OCI-LY7 (cell line): ENCODE measurements at regions not wholly inside any gene's neighbourhood (a gene's known extent, or its start where the extent isn't known, plus 50 kb on each side); places are given as distances from the start of the nearest gene placed in this dataset.

Experiments used
- BruUV-seq: library from RNA; stranded (reverse); fragments of 400-500 nt; replicated peaks from 2 replicates; lab custom pipeline; 2021; lab: Mats Ljungman, UMichigan
- CTCF ChIA-PET: fragments of 300-600 bp; sonication (Branson Sonifier 250); formaldehyde crosslinking; loops from one replicate; lab custom pipeline; 2022; ENCODE audit warnings: antibody characterized with exemption; ENCODE audit not compliant: unreplicated experiment; lab: Charles Lee
- POLR2A ChIA-PET: fragments of 300-600 bp; sonication (Branson Sonifier 250); formaldehyde crosslinking; loops from one replicate; lab custom pipeline; 2022; ENCODE audit warnings: antibody characterized with exemption; lab: Charles Lee
- DNase-seq: peaks from one replicate; pipeline ENCODE4 v3.0.0-alpha.2; 2015; ENCODE audit warnings: low spot score
- H2AFZ ChIP-seq: fragments of 200-600 bp; sonication (generic), shearing (Covaris generic); 2 replicates; pipeline ENCODE4 v1.6.1; 2014; ENCODE audit warnings: mild to moderate bottlenecking, antibody characterized with exemption, low read length, moderate library complexity
- H3K27ac ChIP-seq: fragments of 200-600 bp; sonication (generic); 2 replicates; pipeline ENCODE4 v1.5.1; 2014; ENCODE audit warnings: mixed run types, low read depth, mild to moderate bottlenecking, moderate library complexity, low read length, inconsistent platforms; ENCODE audit not compliant: poor library complexity, severe bottlenecking
- H3K36me3 ChIP-seq: fragments of 200-600 bp; sonication (generic); 2 replicates; pipeline ENCODE4 v1.6.1; 2014; ENCODE audit warnings: mild to moderate bottlenecking, antibody characterized with exemption, low read length, moderate library complexity, mixed read lengths; ENCODE audit not compliant: insufficient read depth
- H3K4me1 ChIP-seq: fragments of 200-600 bp; sonication (generic); 2 replicates; pipeline ENCODE4 v1.5.1; 2014; ENCODE audit warnings: mild to moderate bottlenecking, low read length; ENCODE audit not compliant: insufficient read depth, poor library complexity, severe bottlenecking
- H3K4me2 ChIP-seq: fragments of 200-600 bp; sonication (generic); 2 replicates; pipeline ENCODE4 v1.6.1; 2014; ENCODE audit warnings: mild to moderate bottlenecking, low read length
- H3K4me3 ChIP-seq: fragments of 200-600 bp; sonication (generic); 2 replicates; pipeline ENCODE4 v1.5.1; 2014; ENCODE audit warnings: mild to moderate bottlenecking, low read depth, low read length; ENCODE audit not compliant: poor library complexity, severe bottlenecking
- H3K79me2 ChIP-seq: fragments of 200-600 bp; sonication (generic); 2 replicates; pipeline ENCODE4 v1.6.1; 2016; ENCODE audit warnings: low read depth, mild to moderate bottlenecking, low read length, moderate library complexity, mixed read lengths; ENCODE audit not compliant: insufficient read depth
- H3K9me2 ChIP-seq: fragments of 200-600 bp; sonication (generic); 2 replicates; pipeline ENCODE4 v1.6.1; 2016; ENCODE audit warnings: mild to moderate bottlenecking, low read length, mixed read lengths; ENCODE audit not compliant: insufficient read depth
- H3K9me3 ChIP-seq: fragments of 200-600 bp; sonication (generic); 2 replicates; pipeline ENCODE4 v1.6.1; 2014; ENCODE audit warnings: mild to moderate bottlenecking, mixed run types, low read length, mixed read lengths
- H4K20me1 ChIP-seq: fragments of 200-600 bp; sonication (generic); 2 replicates; pipeline ENCODE4 v1.6.1; 2014; ENCODE audit warnings: mild to moderate bottlenecking, antibody characterized with exemption, low read length, moderate library complexity, mixed read lengths; ENCODE audit not compliant: insufficient read depth
- CTCF ChIP-seq: fragments of 200-600 bp; sonication (generic); conservative IDR thresholded peaks from 2 replicates; pipeline ENCODE4 v1.5.1; 2014; ENCODE audit warnings: mild to moderate bottlenecking, antibody characterized with exemption, low read length, moderate library complexity, mixed read lengths
- EZH2phosphoT487 ChIP-seq: fragments of 200-600 bp; sonication (generic); IDR thresholded peaks from 2 replicates; pipeline ENCODE4 v1.6.1; 2018; ENCODE audit warnings: low read depth, borderline replicate concordance, mild to moderate bottlenecking, mixed run types, antibody characterized with exemption, low read length, moderate library complexity, mixed read lengths
- intact Hi-C: fragments of 100-400 bp; cut with micrococcal nuclease; formaldehyde crosslinking; loops from one replicate; pipeline ENCODE4 v1.10.0; 2022; ENCODE audit not compliant: unreplicated experiment

DNA sequence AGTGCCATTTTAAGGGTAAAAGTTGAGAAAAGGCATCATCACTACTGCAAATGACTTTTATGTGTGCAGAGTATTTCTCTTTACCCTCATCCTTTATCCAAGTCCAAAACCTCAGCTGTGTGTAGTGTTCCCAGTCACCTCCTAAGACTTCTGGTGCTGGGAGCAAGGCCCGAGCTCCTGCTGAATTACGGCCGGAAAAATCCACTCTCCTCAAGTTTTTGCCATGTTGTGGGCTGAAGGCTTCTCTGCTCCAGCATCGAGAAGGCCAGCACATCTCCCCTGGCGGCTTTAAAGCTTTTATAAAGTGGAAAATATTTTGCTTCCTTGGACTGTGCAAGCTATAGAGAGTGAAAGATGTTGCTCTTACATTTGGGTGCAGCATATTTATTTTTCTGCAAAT lies 153.2 kb upstream of the THBS2 start:
- Histone ChIP-seq H3K79me2 (no peaks in the 10 kb centered on the region), H3K4me3 (no peak overlapping the region), H4K20me1 (no peaks in the 10 kb centered on the region), H3K4me2 (no peak overlapping the region), H3K9me2 (no peaks in the 10 kb centered on the region), H3K27ac (no peak overlapping the region), H3K4me1 (no peaks in the 10 kb centered on the region), H2AFZ (no peak overlapping the region), H3K36me3 (no peaks in the 10 kb centered on the region), H3K9me3 (no peaks in the 10 kb centered on the region)
- POLR2A ChIA-PET = no interaction called here
- intact Hi-C loops = no loop called here
- CTCF ChIA-PET = no interaction called here
- TF ChIP-seq CTCF (no peak), EZH2phosphoT487 (no peak)
- no peak for DNase-seq
- no TSS peak for BruUV-seq

DNA sequence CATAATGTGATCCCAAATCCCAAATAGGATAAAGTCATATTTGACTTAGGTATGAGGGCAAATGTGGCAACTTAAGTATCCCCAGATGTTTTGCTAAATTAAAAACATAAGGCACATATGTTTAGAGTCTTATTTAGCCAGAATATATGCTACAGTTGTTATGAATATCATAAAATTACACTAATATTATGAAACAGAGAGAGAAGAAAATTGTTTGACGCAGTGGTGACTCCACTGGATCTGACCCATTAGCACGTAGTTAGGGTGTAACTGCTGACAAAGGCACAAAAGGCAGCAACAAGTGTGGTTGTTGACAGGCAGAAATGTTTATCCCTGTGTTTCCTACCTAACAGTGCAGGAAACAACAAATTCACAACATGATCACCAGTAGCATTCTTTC lies 152.4 kb upstream of the THBS2 start:
- Histone ChIP-seq H3K4me1 (no peaks in the 10 kb centered on the region), H3K27ac (no peak overlapping the region), H3K36me3 (no peaks in the 10 kb centered on the region), H3K9me3 (no peaks in the 10 kb centered on the region), H4K20me1 (no peaks in the 10 kb centered on the region), H2AFZ (no peak overlapping the region), H3K9me2 (no peaks in the 10 kb centered on the region), H3K4me3 (no peak overlapping the region), H3K79me2 (no peaks in the 10 kb centered on the region), H3K4me2 (no peak overlapping the region)
- POLR2A ChIA-PET = no interaction called here
- CTCF ChIA-PET = no interaction called here
- intact Hi-C loops = no loop called here
- BruUV-seq = no TSS peak
- DNase-seq = no peak
- TF ChIP-seq EZH2phosphoT487 (no peak), CTCF (no peak)

DNA sequence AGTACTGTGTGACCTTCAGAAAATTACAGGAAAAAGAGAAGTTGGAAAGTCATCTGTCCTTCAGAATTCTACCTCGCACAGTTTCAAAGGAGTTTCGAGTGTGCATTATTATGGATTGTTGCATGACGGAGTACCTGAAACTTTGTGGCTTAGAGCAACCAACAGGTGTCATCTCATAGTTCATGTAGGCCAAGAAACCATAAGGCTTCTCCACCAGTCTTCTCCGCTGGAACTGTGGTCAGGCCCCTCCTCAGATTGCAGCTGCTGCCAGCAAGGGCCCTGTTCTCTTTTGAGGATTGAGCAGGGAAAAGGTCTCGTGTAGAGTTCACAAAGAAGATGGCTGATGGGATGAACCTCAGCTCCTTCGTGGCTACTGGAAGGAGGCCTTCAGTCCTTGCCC lies 151.2 kb upstream of the THBS2 start:
- Histone ChIP-seq H3K4me2 (no peak overlapping the region), H4K20me1 (no peaks in the 10 kb centered on the region), H3K79me2 (no peaks in the 10 kb centered on the region), H3K36me3 (no peaks in the 10 kb centered on the region), H3K4me1 (no peaks in the 10 kb centered on the region), H2AFZ (no peak overlapping the region), H3K27ac (no peak overlapping the region), H3K9me3 (no peaks in the 10 kb centered on the region), H3K9me2 (no peaks in the 10 kb centered on the region), H3K4me3 (no peak overlapping the region)
- DNase-seq = no peak
- no TSS peak for BruUV-seq
- ChIA-PET CTCF (no interaction called here), POLR2A (no interaction called here)
- no peak for TF ChIP-seq EZH2phosphoT487
- no peak for TF ChIP-seq CTCF
- intact Hi-C loops = no loop called here
